Esophagus muscularis mucosa (tissue), 4 donors: ENCODE measurements at regions not wholly inside any gene's neighbourhood (a gene's known extent, or its start where the extent isn't known, plus 50 kb on each side); places are given as distances from the start of the nearest gene placed in this dataset.
A peak's percentile ranks its signal among the peaks of the same experiment; 100 is the strongest.
"Not testable (repeated sequence)": the region's sequence is repeated elsewhere in the genome, so short reads cannot be mapped to it uniquely, and the experiment has no call there.

Experiments
- DNase-seq: peaks from one replicate; pipeline ENCODE4 v3.0.0-alpha.2; 2017; ENCODE audit errors: extremely low spot score
- H3K27ac ChIP-seq, 4 donors: fragments of 200-600 bp; sonication (generic); replicated peaks in 1 of 4; 1 replicate in 3 of 4; 2 replicates in 1 of 4; pipeline ENCODE4 v1.5.1; 2016 to 2019; ENCODE audit warnings: mild to moderate bottlenecking in 1 of 4
- H3K27me3 ChIP-seq, 4 donors: fragments of 200-600 bp; sonication (generic); one replicate each; pipeline versions ENCODE4 v1.5.1 to v1.6.0; 2016 to 2019
- H3K36me3 ChIP-seq, 4 donors: fragments of 200-600 bp; sonication (generic); one replicate each; pipeline ENCODE4 v1.5.1; 2016 to 2019
- H3K4me1 ChIP-seq, 4 donors: fragments of 200-600 bp; sonication (generic); one replicate each; pipeline ENCODE4 v1.5.1; 2016 to 2019
- H3K4me3 ChIP-seq, 4 donors: fragments of 200-600 bp; sonication (generic); 1 replicate in 2 of 4; 2 replicates in 2 of 4; pipeline ENCODE4 v1.5.1; 2016 to 2019; ENCODE audit warnings: mild to moderate bottlenecking in 4 of 4, moderate library complexity in 1 of 4
- H3K9me3 ChIP-seq, 4 donors: fragments of 200-600 bp; sonication (generic); 1 replicate in 3 of 4; 2 replicates in 1 of 4; pipeline ENCODE4 v1.5.1; 2016 to 2019
- CTCF ChIP-seq, 3 experiments: fragments of 200-600 bp in 2 of 3; fragments of 450-650 bp in 1 of 3; sonication (generic) in 2 of 3; IDR thresholded peaks; one replicate each; pipeline ENCODE4 v1.5.1; 2017 to 2019; ENCODE audit warnings: antibody characterized with exemption in 3 of 3, mild to moderate bottlenecking in 2 of 3, moderate library complexity in 1 of 3
- EP300 ChIP-seq: sonication (generic); formaldehyde crosslinking; IDR thresholded peaks from one replicate; pipeline ENCODE4 v1.6.1; 2017; ENCODE audit warnings: antibody characterized with exemption
- POLR2A ChIP-seq: fragments of 450-650 bp; IDR thresholded peaks from one replicate; pipeline ENCODE4 v1.6.1; 2017; ENCODE audit warnings: antibody characterized with exemption, moderate library complexity, mild to moderate bottlenecking, low read depth
- POLR2AphosphoS5 ChIP-seq, 2 donors: sonication (generic); formaldehyde crosslinking; IDR thresholded peaks; one replicate each; pipeline ENCODE4 v1.6.1; 2017; ENCODE audit warnings: antibody characterized with exemption in 2 of 2
- WGBS: methylation state at CpG from one replicate; pipeline ENCODE4 v1.1.5; 2018; 5-methylcytosine and 5-hydroxymethylcytosine counted together
- intact Hi-C: fragments of 100-400 bp; cut with DNase I; formaldehyde crosslinking; loops from one replicate; pipeline ENCODE4 v1.15.1; 2023

- Histone ChIP-seq H3K36me3 (no peaks in the 10 kb centered on the region), H3K9me3 (no peaks in the 10 kb centered on the region), H3K27me3 (no peaks in the 10 kb centered on the region), H3K4me3 (no peak overlapping the region), H3K27ac (no peak overlapping the region), H3K4me1 (no peaks in the 10 kb centered on the region)
- WGBS = 83% methylated on average over 2 of the region's 2 CpGs
- TF ChIP-seq CTCF (IDR thresholded peaks at IDR 0.05) = no peak
- TF ChIP-seq POLR2AphosphoS5 (IDR thresholded peaks at IDR 0.05) = no peak
- no peak for TF ChIP-seq EP300
- no peak for TF ChIP-seq POLR2A
- DNase-seq = no peak
- intact Hi-C loops = no loop called here
Observed at GRCh38 chr13:84098273-84098672, 216.0 kb upstream of the SLITRK1 start.

GRCh38 chr13:84097148-84097547, 214.9 kb upstream of the SLITRK1 start:
- Histone ChIP-seq H3K4me3 (no peak overlapping the region), H3K9me3 (no peaks in the 10 kb centered on the region), H3K27me3 (no peaks in the 10 kb centered on the region), H3K36me3 (no peaks in the 10 kb centered on the region), H3K4me1 (no peaks in the 10 kb centered on the region), H3K27ac (no peak overlapping the region)
- intact Hi-C loops = no loop called here
- DNase-seq = no peak
- 70% methylated on average over 4 of the region's 4 CpGs for WGBS
- TF ChIP-seq EP300 (no peak), POLR2A (no peak), CTCF (IDR thresholded peaks at IDR 0.05) (no peak), POLR2AphosphoS5 (IDR thresholded peaks at IDR 0.05) (no peak)

GRCh38 chr13:84096216-84096615, 213.9 kb upstream of the SLITRK1 start:
- TF ChIP-seq POLR2A (no peak), EP300 (no peak)
- no peak overlapping the region for H3K27ac ChIP-seq
- intact Hi-C loops = no loop called here
- WGBS = 81% methylated on average over 1 of the region's 1 CpG
- no peaks in the 10 kb centered on the region for H3K27me3 ChIP-seq
- H3K36me3 ChIP-seq = no peaks in the 10 kb centered on the region
- no peak for DNase-seq
- H3K4me3 ChIP-seq = no peak overlapping the region
- H3K9me3 ChIP-seq = no peaks in the 10 kb centered on the region
- no peaks in the 10 kb centered on the region for H3K4me1 ChIP-seq

GRCh38 chr13:84088996-84089395, 206.7 kb upstream of the SLITRK1 start:
- intact Hi-C loops = no loop called here
- no peaks in the 10 kb centered on the region for H3K36me3 ChIP-seq
- H3K27me3 ChIP-seq = no peaks in the 10 kb centered on the region
- H3K27ac ChIP-seq = no peak overlapping the region
- DNase-seq = no peak
- TF ChIP-seq EP300 (no peak), POLR2A (no peak)
- H3K9me3 ChIP-seq = no peaks in the 10 kb centered on the region
- no peak overlapping the region for H3K4me3 ChIP-seq
- H3K4me1 ChIP-seq = no peaks in the 10 kb centered on the region
- WGBS = 79% methylated on average over 1 of the region's 1 CpG

- H3K36me3 ChIP-seq = no peaks in the 10 kb centered on the region
- H3K4me3 ChIP-seq = peak overlapping the region in 3 of 4 donors; percentile 13 to 34 (median 25)
- H3K27ac ChIP-seq = no peak overlapping the region
- no peak for TF ChIP-seq EP300
- TF ChIP-seq POLR2AphosphoS5 (IDR thresholded peaks at IDR 0.05) = no peak
- TF ChIP-seq CTCF (IDR thresholded peaks at IDR 0.05) = no peak
- no peak for TF ChIP-seq POLR2A
- intact Hi-C loops = no loop called here
- no peaks in the 10 kb centered on the region for H3K27me3 ChIP-seq
- no peaks in the 10 kb centered on the region for H3K4me1 ChIP-seq
- WGBS = 98% methylated on average over 7 of the region's 7 CpGs
- DNase-seq = no peak
- no peaks in the 10 kb centered on the region for H3K9me3 ChIP-seq
Observed at GRCh38 chr13:84086847-84087162, 204.5 kb upstream of the SLITRK1 start.

GRCh38 chr13:84086098-84086846, 204.0 kb upstream of the SLITRK1 start:
- intact Hi-C loops, H3K27me3 ChIP-seq, H3K4me1 ChIP-seq, H3K9me3 ChIP-seq, H3K27ac ChIP-seq, DNase-seq, H3K36me3 ChIP-seq: not testable (repeated sequence)
- 97% methylated on average over 15 of the region's 49 CpGs for WGBS
- H3K4me3 ChIP-seq = peak overlapping the region in 3 of 4 donors; percentile 13 to 34 (median 25)
